HepG2 (cell line): ENCODE measurements at regions not wholly inside any gene's neighbourhood (a gene's known extent, or its start where the extent isn't known, plus 50 kb on each side); places are given as distances from the start of the nearest gene placed in this dataset.

Source experiments
- ATAC-seq: fragments of 200-7000 bp; cut with Tn5 transposase; 3 replicates; pipeline ENCODE4 v1.9.1; 2020; ENCODE audit warnings: mild to moderate bottlenecking, moderate library complexity
- BruUV-seq: library from RNA; stranded (reverse); fragments of 400-500 nt; replicated peaks from 2 replicates; lab custom pipeline; 2021; lab: Mats Ljungman, UMichigan
- CTCF ChIA-PET: fragments of 300-600 bp; formaldehyde crosslinking; extraction: SDS; loops from one replicate; lab custom pipeline; 2021; ENCODE audit warnings: low total read pairs, inconsistent platforms, low intra/inter-chr PET ratio; lab: Yijun Ruan, JAX
- POLR2A ChIA-PET: fragments of 350-600 bp; sonication (Branson Sonifier 250); formaldehyde crosslinking; loops from one replicate; lab custom pipeline; 2020; ENCODE audit warnings: antibody characterized with exemption, inconsistent platforms; lab: Yijun Ruan, JAX
- DNase-seq: peaks from one replicate; pipeline ENCODE4 v3.0.0-alpha.2; 2015; ENCODE audit warnings: low spot score
- FAIRE-seq: peaks from 3 replicates; lab custom pipeline; 2011; peaks lifted over from hg19 to GRCh38; lab: Jason Lieb, UNC
- H2AFZ ChIP-seq: one replicate; pipeline ENCODE4 v1.6.1; 2011; ENCODE audit warnings: low read length, inconsistent platforms
- H3K27ac ChIP-seq: fragments of 300-600 bp; 3 replicates; pipeline ENCODE4 v1.8.0; 2011; ENCODE audit warnings: mixed run types, mild to moderate bottlenecking, mixed read lengths, low read length, inconsistent platforms; ENCODE audit not compliant: insufficient read depth; ENCODE audit errors: extremely low read length
- H3K27me3 ChIP-seq, 2 experiments: fragments of 200-600 bp in 1 of 2; 2 replicates in 1 of 2; 3 replicates in 1 of 2; pipeline versions ENCODE4 v1.6.0 to v1.8.0; 2011; ENCODE audit warnings: low read length in 2 of 2, mild to moderate bottlenecking in 2 of 2, moderate library complexity in 2 of 2, inconsistent platforms in 1 of 2; ENCODE audit not compliant: insufficient read depth in 2 of 2, control insufficient read depth in 1 of 2
- H3K36me3 ChIP-seq, 2 experiments: fragments of 200-600 bp in 1 of 2; replicated peaks in 1 of 2; 2 replicates in 1 of 2; 3 replicates in 1 of 2; pipeline versions ENCODE4 v1.5.1 to v1.8.0; 2011; ENCODE audit warnings: low read length in 2 of 2, inconsistent platforms in 1 of 2; ENCODE audit not compliant: insufficient read depth in 2 of 2, control insufficient read depth in 1 of 2
- H3K4me1 ChIP-seq: 2 replicates; pipeline ENCODE4 v1.5.1; 2012; ENCODE audit warnings: low read length, inconsistent platforms; ENCODE audit not compliant: insufficient read depth
- H3K4me2 ChIP-seq: 2 replicates; pipeline ENCODE4 v1.6.0; 2011; ENCODE audit warnings: low read depth, low read length, inconsistent platforms
- H3K4me3 ChIP-seq, 3 experiments: fragments of 200-600 bp in 1 of 3; sonication (generic), shearing (Covaris generic) in 1 of 3; replicated peaks in 1 of 3; 2 replicates each; pipeline ENCODE4 v1.5.1; 2011 to 2016; ENCODE audit warnings: low read length in 3 of 3, inconsistent platforms in 2 of 3, low read depth in 2 of 3, mild to moderate bottlenecking in 2 of 3, control low read depth in 1 of 3, mixed read lengths in 1 of 3; ENCODE audit not compliant: insufficient read depth in 1 of 3
- H3K79me2 ChIP-seq: one replicate; pipeline ENCODE4 v1.6.1; 2011; ENCODE audit warnings: low read length, inconsistent platforms; ENCODE audit not compliant: insufficient read depth
- H3K9ac ChIP-seq: 2 replicates; pipeline ENCODE4 v1.6.0; 2011; ENCODE audit warnings: mild to moderate bottlenecking, low read depth, low read length, inconsistent platforms; ENCODE audit not compliant: insufficient read depth
- H3K9me3 ChIP-seq: 2 replicates; pipeline ENCODE4 v1.5.1; 2012; ENCODE audit warnings: mild to moderate bottlenecking, low read length
- H4K20me1 ChIP-seq: 2 replicates; pipeline ENCODE4 v1.6.0; 2011; ENCODE audit warnings: inconsistent platforms, mild to moderate bottlenecking, low read length, moderate library complexity; ENCODE audit not compliant: insufficient read depth
- ARID5B ChIP-seq: IDR thresholded peaks from 2 replicates; pipeline ENCODE4 v1.4.0; 2020; ENCODE audit warnings: mild to moderate bottlenecking, missing genetic modification reagents
- GATAD2A ChIP-seq: IDR thresholded peaks from 2 replicates; pipeline ENCODE4 v1.6.1; 2016
- MIXL1 ChIP-seq: IDR thresholded peaks from 2 replicates; pipeline ENCODE4 v1.6.1; 2016
- MTF2 ChIP-seq: sonication (generic); formaldehyde crosslinking; IDR thresholded peaks from 2 replicates; pipeline ENCODE4 v1.5.0; 2020; ENCODE audit warnings: missing genetic modification reagents, borderline replicate concordance
- MYPOP ChIP-seq: sonication (generic); formaldehyde crosslinking; IDR thresholded peaks from 2 replicates; pipeline ENCODE4 v1.8.1; 2023; ENCODE audit warnings: mild to moderate bottlenecking, moderate library complexity, missing genetic modification reagents
- POGK ChIP-seq: sonication (generic); formaldehyde crosslinking; conservative IDR thresholded peaks from 2 replicates; pipeline ENCODE4 v1.8.0; 2022; ENCODE audit warnings: mild to moderate bottlenecking, moderate library complexity, missing genetic modification reagents
- TAF15 ChIP-seq: fragments of 200-400 bp; formaldehyde crosslinking; IDR thresholded peaks from one replicate; pipeline ENCODE4 v1.6.1; 2018; ENCODE audit warnings: mild to moderate bottlenecking, low read depth, low read length; ENCODE audit not compliant: poor library complexity, severe bottlenecking
- ZNF513 ChIP-seq: sonication (generic); formaldehyde crosslinking; conservative IDR thresholded peaks from 2 replicates; pipeline ENCODE4 v1.5.0; 2020; ENCODE audit warnings: missing genetic modification reagents
- ZNF530 ChIP-seq: sonication (generic); formaldehyde crosslinking; IDR thresholded peaks from 2 replicates; pipeline ENCODE4 v1.5.0; 2020; ENCODE audit warnings: low read depth, mild to moderate bottlenecking, missing genetic modification reagents
- ZNF543 ChIP-seq: sonication (generic); formaldehyde crosslinking; IDR thresholded peaks from 2 replicates; pipeline ENCODE4 v1.4.0; 2020; ENCODE audit warnings: mild to moderate bottlenecking, missing genetic modification reagents
- ZNF547 ChIP-seq: sonication (generic); formaldehyde crosslinking; IDR thresholded peaks from 2 replicates; pipeline ENCODE4 v1.5.1; 2020; ENCODE audit warnings: mild to moderate bottlenecking, missing genetic modification reagents
- in situ Hi-C: cut with HindIII; loops from 2 replicates; pipeline ENCODE4 v1.10.0; 2017; ENCODE audit warnings: low pct_unique_long_range_greater_than_20kb; ENCODE audit not compliant: extremely low pct_ligation_motif_present
- intact Hi-C: fragments of 100-400 bp; cut with micrococcal nuclease; formaldehyde crosslinking; loops from one replicate; pipeline ENCODE4 v1.10.0; 2022; ENCODE audit not compliant: unreplicated experiment

GRCh38 chr3:130606336-130606735, 89.4 kb downstream of the COL6A6 start:
- FAIRE-seq (no peak), ATAC-seq (no peak), DNase-seq (no peak)
- no TSS peak for BruUV-seq
- H3K27ac ChIP-seq, result no peak overlapping the region
- H3K79me2 ChIP-seq, result no peaks in the 10 kb centered on the region
- H3K4me1 ChIP-seq, result no peaks in the 10 kb centered on the region
- intact Hi-C loops (no loop called here), in situ Hi-C loops (no loop called here)
- ChIA-PET POLR2A (no interaction called here), CTCF (no interaction called here)
- no peak overlapping the region for H3K9ac ChIP-seq
- H3K4me2 ChIP-seq, result no peak overlapping the region
- no peak overlapping the region for H2AFZ ChIP-seq
- H3K36me3 ChIP-seq, result no peaks in the 10 kb centered on the region
- no peak overlapping the region for H3K4me3 ChIP-seq
- H3K27me3 ChIP-seq, result no peaks in the 10 kb centered on the region; a peak in 1 of 5 replicates
- peaks cover 19% of the 10 kb centered on the region for H3K9me3 ChIP-seq
- no peaks in the 10 kb centered on the region for H4K20me1 ChIP-seq
- TF ChIP-seq ZNF530 (CRISPR knock-in tag) (no peak), MYPOP (CRISPR knock-in tag) (no peak), MIXL1 (CRISPR knock-in tag) (no peak), MTF2 (CRISPR knock-in tag) (no peak), GATAD2A (CRISPR knock-in tag) (no peak), ZNF547 (CRISPR knock-in tag) (no peak), ZNF543 (CRISPR knock-in tag) (no peak), ARID5B (no peak), TAF15 (no peak), POGK (CRISPR knock-in tag) (no peak), ZNF513 (CRISPR knock-in tag) (no peak)
